K562 (cell line): ENCODE measurements at regions not wholly inside any gene's neighbourhood (a gene's known extent, or its start where the extent isn't known, plus 50 kb on each side); places are given as distances from the start of the nearest gene placed in this dataset.
A peak's percentile ranks its signal among the peaks of the same experiment; 100 is the strongest.

Source experiments
- ATAC-seq: fragments of 200-7000 bp; cut with Tn5 transposase; 3 replicates; pipeline ENCODE4 v1.9.1; 2020; ENCODE audit warnings: moderate library complexity
- BruUV-seq: library from RNA; stranded (reverse); fragments of 400-500 nt; replicated peaks from 2 replicates; lab custom pipeline; 2021; lab: Mats Ljungman, UMichigan
- CTCF ChIA-PET: fragments of 300-600 bp; formaldehyde crosslinking; extraction: SDS; loops from one replicate; lab custom pipeline; 2021; ENCODE audit warnings: low intra/inter-chr PET ratio; lab: Yijun Ruan, JAX
- POLR2A ChIA-PET: fragments of 300-600, 350-650 bp; sonication (Branson Sonifier 250); formaldehyde crosslinking; extraction: SDS; loops from one replicate; lab custom pipeline; 2021; ENCODE audit warnings: antibody characterized with exemption, inconsistent platforms; lab: Yijun Ruan, JAX
- DNase-seq, 4 experiments: peaks; one replicate each; pipeline versions ENCODE4 v3.0.0 to v3.0.0-alpha.2; 2011 to 2018; ENCODE audit warnings: low spot score in 3 of 4, mixed read lengths in 3 of 4; ENCODE audit errors: extremely low read depth in 1 of 4
- FAIRE-seq: peaks from 2 replicates; lab custom pipeline; 2011; peaks lifted over from hg19 to GRCh38; lab: Jason Lieb, UNC
- H2AFZ ChIP-seq: 2 replicates; pipeline ENCODE4 v1.6.0; 2011; ENCODE audit warnings: low read depth, low read length, control low read depth, inconsistent platforms
- H3K27ac ChIP-seq: fragments of 200-600 bp; 3 replicates; pipeline ENCODE4 v1.8.0; 2011; ENCODE audit warnings: low read depth, mild to moderate bottlenecking, control low read depth, inconsistent platforms, low read length, moderate library complexity, mixed read lengths; ENCODE audit errors: extremely low read depth
- H3K27me3 ChIP-seq, 2 experiments: fragments of 300-600 bp in 1 of 2; 2 replicates in 1 of 2; 3 replicates in 1 of 2; pipeline versions ENCODE4 v1.6.0 to v1.8.0; 2011; ENCODE audit warnings: inconsistent platforms in 2 of 2, low read length in 2 of 2, mild to moderate bottlenecking in 1 of 2, mixed read lengths in 1 of 2, moderate library complexity in 1 of 2; ENCODE audit not compliant: control insufficient read depth in 2 of 2, insufficient read depth in 2 of 2
- H3K36me3 ChIP-seq: fragments of 300-600 bp; 3 replicates; pipeline ENCODE4 v1.8.0; 2011; ENCODE audit warnings: mild to moderate bottlenecking, low read length, inconsistent platforms; ENCODE audit not compliant: control insufficient read depth, insufficient read depth
- H3K4me1 ChIP-seq, 2 experiments: fragments of 200-600 bp in 1 of 2; replicated peaks in 1 of 2; 2 replicates in 1 of 2; 3 replicates in 1 of 2; pipeline versions ENCODE4 v1.5.1 to v1.8.0; 2011; ENCODE audit warnings: inconsistent platforms in 2 of 2, low read length in 2 of 2, mild to moderate bottlenecking in 1 of 2, mixed read lengths in 1 of 2, moderate library complexity in 1 of 2; ENCODE audit not compliant: control insufficient read depth in 2 of 2, insufficient read depth in 2 of 2
- H3K4me2 ChIP-seq: 2 replicates; pipeline ENCODE4 v1.6.1; 2011; ENCODE audit warnings: low read length, control low read depth, inconsistent platforms, mixed read lengths; ENCODE audit not compliant: insufficient read depth
- H3K4me3 ChIP-seq: fragments of 200-600 bp; sonication (generic), shearing (Covaris generic); 2 replicates; pipeline ENCODE4 v1.5.1; 2016; ENCODE audit warnings: control low read depth, inconsistent platforms
- H3K79me2 ChIP-seq: fragments of 200-600 bp; 3 replicates; pipeline ENCODE4 v1.8.0; 2011; ENCODE audit warnings: low read length, inconsistent platforms; ENCODE audit not compliant: control insufficient read depth, insufficient read depth
- H3K9ac ChIP-seq, 2 experiments: 2 replicates each; pipeline versions ENCODE4 v1.6.0 to v1.6.1; 2011; ENCODE audit warnings: low read depth in 2 of 2, low read length in 2 of 2, control low read depth in 1 of 2, inconsistent platforms in 1 of 2, mild to moderate bottlenecking in 1 of 2, mixed read lengths in 1 of 2; ENCODE audit not compliant: insufficient read depth in 1 of 2
- H3K9me1 ChIP-seq: one replicate; pipeline ENCODE4 v1.6.0; 2011; ENCODE audit warnings: inconsistent platforms, mild to moderate bottlenecking, low read length, moderate library complexity; ENCODE audit not compliant: control insufficient read depth, insufficient read depth
- H3K9me3 ChIP-seq: replicated peaks from 2 replicates; pipeline ENCODE4 v1.5.1; 2011; ENCODE audit warnings: low read depth, low read length, inconsistent platforms; ENCODE audit not compliant: control insufficient read depth, insufficient read depth
- H4K20me1 ChIP-seq: replicated peaks from 2 replicates; pipeline ENCODE4 v1.6.1; 2011; ENCODE audit warnings: low read length, inconsistent platforms, mixed read lengths; ENCODE audit not compliant: control insufficient read depth, insufficient read depth
- CXXC5 ChIP-seq: fragments of 250-450 bp; sonication (Bioruptor Pico); IDR thresholded peaks from 2 replicates; pipeline ENCODE4 v1.8.0; 2022; ENCODE audit warnings: inconsistent platforms, mild to moderate bottlenecking, moderate library complexity
- MEIS2 ChIP-seq: fragments of 450-650 bp; IDR thresholded peaks from 2 replicates; pipeline ENCODE4 v1.6.1; 2014; ENCODE audit warnings: mild to moderate bottlenecking; ENCODE audit not compliant: partially characterized antibody
- NELFE ChIP-seq: IDR thresholded peaks from 2 replicates; pipeline ENCODE4 v1.6.1; 2011; ENCODE audit warnings: mild to moderate bottlenecking; ENCODE audit not compliant: insufficient read depth, insufficient read length
- NFIC ChIP-seq: fragments of 450-650 bp; IDR thresholded peaks from 2 replicates; pipeline ENCODE4 v1.6.1; 2017; ENCODE audit warnings: mild to moderate bottlenecking, inconsistent platforms
- RCOR1 ChIP-seq, 2 experiments: IDR thresholded peaks; 2 replicates each; pipeline ENCODE4 v1.6.1; 2012; ENCODE audit warnings: low read depth in 2 of 2, low read length in 2 of 2, borderline replicate concordance in 1 of 2, improper control_type of control experiment in 1 of 2
- SMAD4 ChIP-seq: fragments of 250-450 bp; sonication (Bioruptor Pico); conservative IDR thresholded peaks from 2 replicates; pipeline ENCODE4 v1.8.0; 2021; ENCODE audit warnings: inconsistent platforms, mild to moderate bottlenecking, moderate library complexity
- STAG1 ChIP-seq: sonication (generic); formaldehyde crosslinking; IDR thresholded peaks from 2 replicates; pipeline ENCODE4 v1.5.0; 2020; ENCODE audit warnings: missing genetic modification reagents, borderline replicate concordance
- ZNF384 ChIP-seq: IDR thresholded peaks from 2 replicates; pipeline ENCODE4 v1.6.1; 2012; ENCODE audit warnings: low read depth, low read length, improper control_type of control experiment
- WGBS: fragments of 100-300 bp; shearing (Covaris generic); methylation state at CpG from one replicate; pipeline ENCODE4 v1.1.6; 2016; ENCODE audit warnings: low coverage, mixed read lengths; ENCODE audit not compliant: insufficient coverage; ENCODE audit errors: missing lambda C conversion rate; 5-methylcytosine and 5-hydroxymethylcytosine counted together
- in situ Hi-C: fragments of 300-500 bp; cut with MboI; formaldehyde crosslinking; loops from 4 replicates; pipeline ENCODE4 v1.15.0; 2018; ENCODE audit warnings: inconsistent platforms, mixed read lengths
- intact Hi-C: fragments of 100-400 bp; cut with micrococcal nuclease; formaldehyde crosslinking; loops from 2 replicates; pipeline ENCODE4 v1.14.2; 2022

DNA sequence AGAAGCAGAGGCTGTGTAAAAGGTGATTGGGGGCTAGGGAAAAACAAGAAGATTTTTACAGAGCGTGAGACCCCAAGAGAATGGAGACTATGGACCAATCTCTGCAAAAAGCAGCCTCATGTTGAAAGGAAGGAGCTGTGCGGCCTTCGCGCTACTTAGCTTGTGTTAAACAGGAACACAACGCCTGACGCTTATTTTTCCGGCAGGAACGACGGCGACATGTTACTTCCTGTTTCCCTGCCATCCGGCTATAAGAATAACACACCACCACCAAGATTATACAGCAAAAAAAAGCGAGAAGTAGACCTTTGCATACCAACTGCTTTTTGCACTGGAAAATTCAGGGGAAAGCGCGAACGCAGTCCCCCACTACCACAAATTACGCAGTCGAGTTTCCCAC lies 272.7 kb downstream of the FAM72C start:
- Histone ChIP-seq H3K27ac (no peak overlapping the region), H3K4me3 (no peak overlapping the region), H3K79me2 (no peaks in the 10 kb centered on the region), H3K36me3 (no peaks in the 10 kb centered on the region), H3K9ac (no peak overlapping the region), H3K9me3 (0 out of 2 replicates have a peak, but pooled peaks cover 1% of the 10 kb centered on the region), H3K27me3 (peaks cover 0 to under 1% of the 10 kb centered on the region in 2 experiments; a peak in 1 of 5 replicates), H3K4me2 (no peak overlapping the region), H2AFZ (no peak overlapping the region), H3K4me1 (peaks cover 3% of the 10 kb centered on the region in 2 experiments; a peak in 1 of 5 replicates), H3K9me1 (no peaks in the 10 kb centered on the region), H4K20me1 (no peaks in the 10 kb centered on the region)
- no TSS peak for BruUV-seq
- intact Hi-C loops (no loop called here), in situ Hi-C loops (no loop called here)
- no peak for ATAC-seq
- ChIA-PET CTCF (no interaction called here), POLR2A (no interaction called here)
- WGBS: 56% methylated on average over 14 of the region's 17 CpGs
- FAIRE-seq: no peak
- DNase-seq: no peak
- TF ChIP-seq NELFE: no peak

GRCh38 chr1:143698016-143698415 lies 273.8 kb downstream of the FAM72C start:
- 2% methylated on average over 21 of the region's 21 CpGs for WGBS
- Histone ChIP-seq H2AFZ (peak overlapping the region; percentile 46; the same call in 1 of the 2 replicates), H3K4me2 (peak overlapping the region; percentile 30), H3K4me3 (no peak overlapping the region), H3K79me2 (no peaks in the 10 kb centered on the region), H3K27ac (no peak overlapping the region), H3K9me1 (no peaks in the 10 kb centered on the region), H3K9ac (no peak overlapping the region), H4K20me1 (no peaks in the 10 kb centered on the region), H3K9me3 (0 out of 2 replicates have a peak, but pooled peaks cover 1% of the 10 kb centered on the region), H3K4me1 (peaks cover 3% of the 10 kb centered on the region in 2 experiments; a peak in 1 of 5 replicates), H3K27me3 (peaks cover 0 to 4% of the 10 kb centered on the region in 2 experiments; a peak in 1 of 5 replicates), H3K36me3 (no peaks in the 10 kb centered on the region)
- ATAC-seq (peak; percentile 84), FAIRE-seq (no peak), DNase-seq (peak; percentile 61 to 74 (median 73))
- ChIA-PET POLR2A (no interaction called here), CTCF (no interaction called here)
- BruUV-seq: no TSS peak
- in situ Hi-C loops (no loop called here), intact Hi-C loops (no loop called here)
- TF ChIP-seq RCOR1 (IDR thresholded peaks at IDR 0.05; ENCODE audit: borderline replicate concordance in 1 of 2, low read depth in 2 of 2, low read length in 2 of 2) (peak in 1 of 2 experiments; percentile 32; a peak in 1 of 4 replicates), MEIS2 (no peak), NFIC (peak; percentile 43), ZNF384 (0 out of 2 replicates have a peak, but pooled peaks have one; percentile 5), CXXC5 (CRISPR knock-in tag) (0 out of 2 replicates have a peak, but pooled peaks have one; percentile 12), STAG1 (CRISPR knock-in tag) (peak; percentile 80; the same call in 1 of the 2 replicates), SMAD4 (no peak)
